ENCODE measurements at regions not wholly inside any gene's neighbourhood (a gene's known extent, or its start where the extent isn't known, plus 50 kb on each side); places are given as distances from the start of the nearest gene placed in this dataset.

- H3K27ac Mint-ChIP-seq = no peak overlapping the region; a peak in 1 of 7 replicates
Observed at GRCh38 chr5:63690546-63690945, 271.7 kb downstream of the HTR1A start.

More at GRCh38 chr5:63690546-63690945, 271.7 kb downstream of the HTR1A start:
- no peak overlapping the region for H4K91ac ChIP-seq (ENCODE audit: insufficient read length, low read depth, low read length)
- no peak overlapping the region for H2BK120ac ChIP-seq (ENCODE audit: low read depth, low read length, poor library complexity, severe bottlenecking)
- no peaks in the 10 kb centered on the region for H3K9me3 ChIP-seq (ENCODE audit: control insufficient read depth, low read depth, low read length)
- H3K79me1 ChIP-seq (ENCODE audit: insufficient read depth, low read depth, low read length, poor library complexity, severe bottlenecking) = no peaks in the 10 kb centered on the region
- H3K4me1 ChIP-seq (ENCODE audit: insufficient read depth, low read length) = no peaks in the 10 kb centered on the region; the same call in 1 of the 2 replicates
- no peak overlapping the region for H2AFZ ChIP-seq (ENCODE audit: low read length)
- Mint-ChIP-seq H3K4me1 (peaks cover 24 to 27% of the 10 kb centered on the region in 2 experiments), H3K36me3 (ENCODE audit: insufficient read depth in 1 of 3, low read depth in 3 of 3) (no peaks in the 10 kb centered on the region), H3K9me3 (no peaks in the 10 kb centered on the region), H3K4me3 (no peak overlapping the region), H3K27me3 (ENCODE audit: low read depth) (no peaks in the 10 kb centered on the region)
- no peak overlapping the region for H2BK5ac ChIP-seq (ENCODE audit: insufficient read length, low read length)
- no CpG with 5 or more reads among the region's 2 CpGs for WGBS (ENCODE audit: extremely low coverage, insufficient read length, low lambda C conversion rate)
- H3K18ac ChIP-seq (ENCODE audit: insufficient read length, low read depth, low read length) = no peak overlapping the region
- DNase-seq = no peak
- no peak overlapping the region for H3K14ac ChIP-seq (ENCODE audit: insufficient read depth, low read length)
- no peak overlapping the region for H4K8ac ChIP-seq (replicated peaks; ENCODE audit: insufficient read length, low read depth, low read length)
- H3K79me2 ChIP-seq (ENCODE audit: insufficient read depth, low read length) = no peaks in the 10 kb centered on the region
- H3K4ac ChIP-seq (ENCODE audit: low read depth, low read length) = no peak overlapping the region
- H3K4me2 ChIP-seq (ENCODE audit: insufficient read depth, insufficient read length, low read length) = no peak overlapping the region
- TF ChIP-seq CTCF (conservative IDR thresholded peaks at IDR 0.05) = no peak
- H2BK12ac ChIP-seq (ENCODE audit: insufficient read length, low read depth, low read length) = no peak overlapping the region
- no peak overlapping the region for H3K56ac ChIP-seq (ENCODE audit: insufficient read length, low read depth, low read length)
- no peak overlapping the region for H3K23ac ChIP-seq (ENCODE audit: insufficient read length, low read depth, low read length)
- no peak overlapping the region for H4K5ac ChIP-seq (ENCODE audit: insufficient read length, low read depth, low read length)
- no peak overlapping the region for H2BK20ac ChIP-seq (ENCODE audit: low read depth, low read length, poor library complexity, severe bottlenecking)
- H2BK15ac ChIP-seq (ENCODE audit: low read depth, low read length) = no peak overlapping the region
- H3K27me3 ChIP-seq (ENCODE audit: insufficient read depth, low read length) = no peaks in the 10 kb centered on the region
- H3K23me2 ChIP-seq (ENCODE audit: insufficient read length, low read depth, low read length, poor library complexity, severe bottlenecking) = no peaks in the 10 kb centered on the region
- H3T11ph ChIP-seq (ENCODE audit: low read length) = no peak overlapping the region
- no peaks in the 10 kb centered on the region for H4K20me1 ChIP-seq (ENCODE audit: control insufficient read depth, insufficient read depth, insufficient read length)
- H2AK5ac ChIP-seq (ENCODE audit: insufficient read length, low read length) = no peak overlapping the region
- H3K9ac ChIP-seq (ENCODE audit: extremely low read depth, insufficient read length, low read length) = no peak overlapping the region
- H3K27ac ChIP-seq (ENCODE audit: insufficient read length, low read depth, low read length) = no peak overlapping the region

Data from H9 (cell line).